ENCODE measurements at regions not wholly inside any gene's neighbourhood (a gene's known extent, or its start where the extent isn't known, plus 50 kb on each side); places are given as distances from the start of the nearest gene placed in this dataset.

DNA sequence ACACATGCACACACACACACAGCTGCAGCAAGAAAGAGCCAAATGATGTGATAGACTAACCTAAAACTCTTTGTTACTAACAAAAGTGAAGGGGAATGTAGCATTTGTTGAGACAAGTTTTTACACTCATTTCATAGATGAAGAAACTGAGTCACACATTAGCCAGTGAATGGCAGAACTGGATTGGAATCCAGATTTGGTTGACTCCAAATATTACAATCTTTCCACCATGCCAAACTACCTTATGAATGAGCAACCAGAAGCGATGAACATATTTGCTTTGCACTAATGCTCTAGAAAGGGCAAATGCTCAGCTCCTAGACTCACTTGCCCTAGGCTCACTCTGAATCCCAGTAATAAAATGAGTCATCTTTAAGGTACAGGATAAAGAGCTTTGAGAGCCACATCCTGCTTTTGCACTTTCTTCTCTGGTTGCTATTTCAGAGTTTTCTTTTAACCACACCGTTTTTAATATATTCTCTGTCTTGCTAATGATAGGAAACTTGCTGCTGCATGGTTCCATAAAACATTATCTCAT is 111.9 kb downstream of the GPAM start:
- no peaks in the 10 kb centered on the region for H3K27me3 ChIP-seq (ENCODE audit: insufficient read depth)
- Mint-ChIP-seq H3K36me3 (ENCODE audit: low read depth) (no peaks in the 10 kb centered on the region), H3K27me3 (ENCODE audit: insufficient read depth, low read depth, poor library complexity) (no peaks in the 10 kb centered on the region), H3K9me3 (no peaks in the 10 kb centered on the region), H3K4me1 (no peaks in the 10 kb centered on the region; the same call in 2 of the 3 replicates), H3K4me3 (no peak overlapping the region), H3K27ac (no peak overlapping the region)
- H3F3A ChIP-seq (replicated peaks; ENCODE audit: low read depth) = no peaks in the 10 kb centered on the region
- H3K79me2 ChIP-seq (replicated peaks; ENCODE audit: insufficient read depth) = no peaks in the 10 kb centered on the region
- H3K36me3 ChIP-seq (ENCODE audit: insufficient read depth) = no peaks in the 10 kb centered on the region
- no peaks in the 10 kb centered on the region for H4K20me1 ChIP-seq (replicated peaks; ENCODE audit: insufficient read depth)
- H2AFZ ChIP-seq = no peak overlapping the region
- no peak for ATAC-seq
- H3K27ac ChIP-seq (ENCODE audit: low read depth) = no peak overlapping the region
- no peaks in the 10 kb centered on the region for H3K9me2 ChIP-seq (ENCODE audit: insufficient read depth)
- no peak overlapping the region for H3K4me3 ChIP-seq
- DNase-seq (ENCODE audit: low spot score) = no peak
- no peaks in the 10 kb centered on the region for H3K4me1 ChIP-seq (ENCODE audit: insufficient read depth)
- TF ChIP-seq, protein P1, sequence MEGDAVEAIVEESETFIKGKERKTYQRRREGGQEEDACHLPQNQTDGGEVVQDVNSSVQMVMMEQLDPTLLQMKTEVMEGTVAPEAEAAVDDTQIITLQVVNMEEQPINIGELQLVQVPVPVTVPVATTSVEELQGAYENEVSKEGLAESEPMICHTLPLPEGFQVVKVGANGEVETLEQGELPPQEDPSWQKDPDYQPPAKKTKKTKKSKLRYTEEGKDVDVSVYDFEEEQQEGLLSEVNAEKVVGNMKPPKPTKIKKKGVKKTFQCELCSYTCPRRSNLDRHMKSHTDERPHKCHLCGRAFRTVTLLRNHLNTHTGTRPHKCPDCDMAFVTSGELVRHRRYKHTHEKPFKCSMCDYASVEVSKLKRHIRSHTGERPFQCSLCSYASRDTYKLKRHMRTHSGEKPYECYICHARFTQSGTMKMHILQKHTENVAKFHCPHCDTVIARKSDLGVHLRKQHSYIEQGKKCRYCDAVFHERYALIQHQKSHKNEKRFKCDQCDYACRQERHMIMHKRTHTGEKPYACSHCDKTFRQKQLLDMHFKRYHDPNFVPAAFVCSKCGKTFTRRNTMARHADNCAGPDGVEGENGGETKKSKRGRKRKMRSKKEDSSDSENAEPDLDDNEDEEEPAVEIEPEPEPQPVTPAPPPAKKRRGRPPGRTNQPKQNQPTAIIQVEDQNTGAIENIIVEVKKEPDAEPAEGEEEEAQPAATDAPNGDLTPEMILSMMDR (conservative IDR thresholded peaks at IDR 0.05; ENCODE audit: low read depth in 2 of 2) = no peak
- TF ChIP-seq ETS1 (IDR thresholded peaks at IDR 0.05) (no peak), ZNF331 (CRISPR knock-in tag; IDR thresholded peaks at IDR 0.05; ENCODE audit: low read depth) (no peak), ZNF114 (CRISPR knock-in tag; IDR thresholded peaks at IDR 0.05) (no peak), POLR2AphosphoS5 (IDR thresholded peaks at IDR 0.05; ENCODE audit: low read depth) (no peak), EZH2 (IDR thresholded peaks at IDR 0.05; ENCODE audit: low read depth, unreplicated experiment) (no peak), CREB1 (CRISPR knock-in tag; IDR thresholded peaks at IDR 0.05; ENCODE audit: low read depth) (no peak), EZH2phosphoT487 (IDR thresholded peaks at IDR 0.05; ENCODE audit: unreplicated experiment) (no peak), NANOG (IDR thresholded peaks at IDR 0.05; ENCODE audit: borderline replicate concordance) (no peak), STAT1 (IDR thresholded peaks at IDR 0.05; ENCODE audit: unreplicated experiment) (no peak), JUNB (IDR thresholded peaks at IDR 0.05; ENCODE audit: unreplicated experiment) (no peak)
- TF ChIP-seq, protein P2, sequence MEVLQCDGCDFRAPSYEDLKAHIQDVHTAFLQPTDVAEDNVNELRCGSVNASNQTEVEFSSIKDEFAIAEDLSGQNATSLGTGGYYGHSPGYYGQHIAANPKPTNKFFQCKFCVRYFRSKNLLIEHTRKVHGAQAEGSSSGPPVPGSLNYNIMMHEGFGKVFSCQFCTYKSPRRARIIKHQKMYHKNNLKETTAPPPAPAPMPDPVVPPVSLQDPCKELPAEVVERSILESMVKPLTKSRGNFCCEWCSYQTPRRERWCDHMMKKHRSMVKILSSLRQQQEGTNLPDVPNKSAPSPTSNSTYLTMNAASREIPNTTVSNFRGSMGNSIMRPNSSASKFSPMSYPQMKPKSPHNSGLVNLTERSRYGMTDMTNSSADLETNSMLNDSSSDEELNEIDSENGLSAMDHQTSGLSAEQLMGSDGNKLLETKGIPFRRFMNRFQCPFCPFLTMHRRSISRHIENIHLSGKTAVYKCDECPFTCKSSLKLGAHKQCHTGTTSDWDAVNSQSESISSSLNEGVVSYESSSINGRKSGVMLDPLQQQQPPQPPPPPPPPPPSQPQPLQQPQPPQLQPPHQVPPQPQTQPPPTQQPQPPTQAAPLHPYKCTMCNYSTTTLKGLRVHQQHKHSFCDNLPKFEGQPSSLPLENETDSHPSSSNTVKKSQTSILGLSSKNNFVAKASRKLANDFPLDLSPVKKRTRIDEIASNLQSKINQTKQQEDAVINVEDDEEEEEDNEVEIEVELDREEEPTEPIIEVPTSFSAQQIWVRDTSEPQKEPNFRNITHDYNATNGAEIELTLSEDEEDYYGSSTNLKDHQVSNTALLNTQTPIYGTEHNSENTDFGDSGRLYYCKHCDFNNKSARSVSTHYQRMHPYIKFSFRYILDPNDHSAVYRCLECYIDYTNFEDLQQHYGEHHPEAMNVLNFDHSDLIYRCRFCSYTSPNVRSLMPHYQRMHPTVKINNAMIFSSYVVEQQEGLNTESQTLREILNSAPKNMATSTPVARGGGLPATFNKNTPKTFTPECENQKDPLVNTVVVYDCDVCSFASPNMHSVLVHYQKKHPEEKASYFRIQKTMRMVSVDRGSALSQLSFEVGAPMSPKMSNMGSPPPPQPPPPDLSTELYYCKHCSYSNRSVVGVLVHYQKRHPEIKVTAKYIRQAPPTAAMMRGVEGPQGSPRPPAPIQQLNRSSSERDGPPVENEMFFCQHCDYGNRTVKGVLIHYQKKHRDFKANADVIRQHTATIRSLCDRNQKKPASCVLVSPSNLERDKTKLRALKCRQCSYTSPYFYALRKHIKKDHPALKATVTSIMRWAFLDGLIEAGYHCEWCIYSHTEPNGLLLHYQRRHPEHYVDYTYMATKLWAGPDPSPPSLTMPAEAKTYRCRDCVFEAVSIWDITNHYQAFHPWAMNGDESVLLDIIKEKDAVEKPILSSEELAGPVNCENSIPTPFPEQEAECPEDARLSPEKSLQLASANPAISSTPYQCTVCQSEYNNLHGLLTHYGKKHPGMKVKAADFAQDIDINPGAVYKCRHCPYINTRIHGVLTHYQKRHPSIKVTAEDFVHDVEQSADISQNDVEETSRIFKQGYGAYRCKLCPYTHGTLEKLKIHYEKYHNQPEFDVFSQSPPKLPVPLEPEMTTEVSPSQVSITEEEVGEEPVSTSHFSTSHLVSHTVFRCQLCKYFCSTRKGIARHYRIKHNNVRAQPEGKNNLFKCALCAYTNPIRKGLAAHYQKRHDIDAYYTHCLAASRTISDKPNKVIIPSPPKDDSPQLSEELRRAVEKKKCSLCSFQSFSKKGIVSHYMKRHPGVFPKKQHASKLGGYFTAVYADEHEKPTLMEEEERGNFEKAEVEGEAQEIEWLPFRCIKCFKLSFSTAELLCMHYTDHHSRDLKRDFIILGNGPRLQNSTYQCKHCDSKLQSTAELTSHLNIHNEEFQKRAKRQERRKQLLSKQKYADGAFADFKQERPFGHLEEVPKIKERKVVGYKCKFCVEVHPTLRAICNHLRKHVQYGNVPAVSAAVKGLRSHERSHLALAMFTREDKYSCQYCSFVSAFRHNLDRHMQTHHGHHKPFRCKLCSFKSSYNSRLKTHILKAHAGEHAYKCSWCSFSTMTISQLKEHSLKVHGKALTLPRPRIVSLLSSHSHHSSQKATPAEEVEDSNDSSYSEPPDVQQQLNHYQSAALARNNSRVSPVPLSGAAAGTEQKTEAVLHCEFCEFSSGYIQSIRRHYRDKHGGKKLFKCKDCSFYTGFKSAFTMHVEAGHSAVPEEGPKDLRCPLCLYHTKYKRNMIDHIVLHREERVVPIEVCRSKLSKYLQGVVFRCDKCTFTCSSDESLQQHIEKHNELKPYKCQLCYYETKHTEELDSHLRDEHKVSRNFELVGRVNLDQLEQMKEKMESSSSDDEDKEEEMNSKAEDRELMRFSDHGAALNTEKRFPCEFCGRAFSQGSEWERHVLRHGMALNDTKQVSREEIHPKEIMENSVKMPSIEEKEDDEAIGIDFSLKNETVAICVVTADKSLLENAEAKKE (CRISPR knock-in tag; IDR thresholded peaks at IDR 0.05) = no peak
- TF ChIP-seq, protein P3, sequence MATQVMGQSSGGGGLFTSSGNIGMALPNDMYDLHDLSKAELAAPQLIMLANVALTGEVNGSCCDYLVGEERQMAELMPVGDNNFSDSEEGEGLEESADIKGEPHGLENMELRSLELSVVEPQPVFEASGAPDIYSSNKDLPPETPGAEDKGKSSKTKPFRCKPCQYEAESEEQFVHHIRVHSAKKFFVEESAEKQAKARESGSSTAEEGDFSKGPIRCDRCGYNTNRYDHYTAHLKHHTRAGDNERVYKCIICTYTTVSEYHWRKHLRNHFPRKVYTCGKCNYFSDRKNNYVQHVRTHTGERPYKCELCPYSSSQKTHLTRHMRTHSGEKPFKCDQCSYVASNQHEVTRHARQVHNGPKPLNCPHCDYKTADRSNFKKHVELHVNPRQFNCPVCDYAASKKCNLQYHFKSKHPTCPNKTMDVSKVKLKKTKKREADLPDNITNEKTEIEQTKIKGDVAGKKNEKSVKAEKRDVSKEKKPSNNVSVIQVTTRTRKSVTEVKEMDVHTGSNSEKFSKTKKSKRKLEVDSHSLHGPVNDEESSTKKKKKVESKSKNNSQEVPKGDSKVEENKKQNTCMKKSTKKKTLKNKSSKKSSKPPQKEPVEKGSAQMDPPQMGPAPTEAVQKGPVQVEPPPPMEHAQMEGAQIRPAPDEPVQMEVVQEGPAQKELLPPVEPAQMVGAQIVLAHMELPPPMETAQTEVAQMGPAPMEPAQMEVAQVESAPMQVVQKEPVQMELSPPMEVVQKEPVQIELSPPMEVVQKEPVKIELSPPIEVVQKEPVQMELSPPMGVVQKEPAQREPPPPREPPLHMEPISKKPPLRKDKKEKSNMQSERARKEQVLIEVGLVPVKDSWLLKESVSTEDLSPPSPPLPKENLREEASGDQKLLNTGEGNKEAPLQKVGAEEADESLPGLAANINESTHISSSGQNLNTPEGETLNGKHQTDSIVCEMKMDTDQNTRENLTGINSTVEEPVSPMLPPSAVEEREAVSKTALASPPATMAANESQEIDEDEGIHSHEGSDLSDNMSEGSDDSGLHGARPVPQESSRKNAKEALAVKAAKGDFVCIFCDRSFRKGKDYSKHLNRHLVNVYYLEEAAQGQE (IDR thresholded peaks at IDR 0.05; ENCODE audit: unreplicated experiment) = no peak
- no peak overlapping the region for H3K4me2 ChIP-seq
